KMS-11 (cell line): ENCODE measurements at regions not wholly inside any gene's neighbourhood (a gene's known extent, or its start where the extent isn't known, plus 50 kb on each side); places are given as distances from the start of the nearest gene placed in this dataset.

Experiments
- H2AFZ ChIP-seq: fragments of 200-600 bp; sonication (generic); 2 replicates; pipeline ENCODE4 v1.6.1; 2016; ENCODE audit warnings: antibody characterized with exemption, mixed run types, low read depth
- H3K27ac ChIP-seq: fragments of 200-600 bp; sonication (generic); 2 replicates; pipeline ENCODE4 v1.6.1; 2016; ENCODE audit warnings: mild to moderate bottlenecking, mixed run types
- H3K27me3 ChIP-seq: fragments of 200-600 bp; sonication (generic); 2 replicates; pipeline ENCODE4 v1.6.1; 2017; ENCODE audit warnings: mild to moderate bottlenecking, low read depth, mixed run types, moderate library complexity; ENCODE audit not compliant: insufficient read depth
- H3K36me3 ChIP-seq: fragments of 200-600 bp; sonication (generic); 2 replicates; pipeline ENCODE4 v1.6.1; 2017; ENCODE audit warnings: mild to moderate bottlenecking, mixed run types; ENCODE audit not compliant: insufficient read depth
- H3K4me1 ChIP-seq: fragments of 200-600 bp; sonication (generic); 2 replicates; pipeline ENCODE4 v1.6.1; 2016; ENCODE audit warnings: mild to moderate bottlenecking, low read depth, mixed run types; ENCODE audit not compliant: poor library complexity, severe bottlenecking
- H3K4me2 ChIP-seq: fragments of 200-600 bp; sonication (generic); 2 replicates; pipeline ENCODE4 v1.7.0; 2016; ENCODE audit warnings: mild to moderate bottlenecking, mixed run types
- H3K4me3 ChIP-seq: fragments of 200-600 bp; sonication (generic); IDR thresholded peaks from 2 replicates; pipeline ENCODE4 v1.6.1; 2017; ENCODE audit warnings: low read depth, low read length, mixed read lengths; ENCODE audit not compliant: insufficient read depth
- H3K79me2 ChIP-seq: fragments of 200-600 bp; sonication (generic); 2 replicates; pipeline ENCODE4 v1.6.1; 2016; ENCODE audit warnings: low read depth, mixed run types; ENCODE audit not compliant: insufficient read depth
- H3K9ac ChIP-seq: fragments of 200-600 bp; sonication (generic); 2 replicates; pipeline ENCODE4 v1.6.1; 2016; ENCODE audit warnings: mild to moderate bottlenecking, mixed run types
- H4K20me1 ChIP-seq: fragments of 200-600 bp; sonication (generic); 2 replicates; pipeline ENCODE4 v1.6.1; 2016; ENCODE audit warnings: mild to moderate bottlenecking, mixed run types; ENCODE audit not compliant: insufficient read depth
- TF ChIP-seq, protein P1 (sequence below): fragments of 200-600 bp; sonication (generic); conservative IDR thresholded peaks from 2 replicates; pipeline ENCODE4 v1.6.1; 2017; ENCODE audit warnings: low read depth, mild to moderate bottlenecking, antibody characterized with exemption, low read length, moderate library complexity, mixed read lengths

DNA sequence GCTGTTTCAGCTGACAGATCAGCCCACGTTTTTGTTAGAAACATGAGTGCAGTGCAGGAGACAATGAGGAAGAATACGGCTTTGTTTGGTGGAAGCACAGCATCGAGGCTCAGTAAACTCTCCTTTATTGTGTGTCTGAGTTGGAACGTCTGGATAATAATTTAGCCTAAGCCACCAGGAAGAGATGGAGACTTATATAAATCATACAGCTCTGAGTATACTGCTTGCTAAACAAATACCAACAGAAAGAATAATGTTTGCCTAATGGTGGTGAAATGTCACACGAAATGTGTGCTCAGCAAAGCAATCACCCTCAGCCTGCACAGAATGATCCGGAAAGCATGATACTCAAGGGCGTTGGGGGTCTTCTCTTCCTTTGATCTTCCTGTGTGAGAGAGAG lies 664.1 kb upstream of the ADARB2 start:
- TF ChIP-seq, protein P1, sequence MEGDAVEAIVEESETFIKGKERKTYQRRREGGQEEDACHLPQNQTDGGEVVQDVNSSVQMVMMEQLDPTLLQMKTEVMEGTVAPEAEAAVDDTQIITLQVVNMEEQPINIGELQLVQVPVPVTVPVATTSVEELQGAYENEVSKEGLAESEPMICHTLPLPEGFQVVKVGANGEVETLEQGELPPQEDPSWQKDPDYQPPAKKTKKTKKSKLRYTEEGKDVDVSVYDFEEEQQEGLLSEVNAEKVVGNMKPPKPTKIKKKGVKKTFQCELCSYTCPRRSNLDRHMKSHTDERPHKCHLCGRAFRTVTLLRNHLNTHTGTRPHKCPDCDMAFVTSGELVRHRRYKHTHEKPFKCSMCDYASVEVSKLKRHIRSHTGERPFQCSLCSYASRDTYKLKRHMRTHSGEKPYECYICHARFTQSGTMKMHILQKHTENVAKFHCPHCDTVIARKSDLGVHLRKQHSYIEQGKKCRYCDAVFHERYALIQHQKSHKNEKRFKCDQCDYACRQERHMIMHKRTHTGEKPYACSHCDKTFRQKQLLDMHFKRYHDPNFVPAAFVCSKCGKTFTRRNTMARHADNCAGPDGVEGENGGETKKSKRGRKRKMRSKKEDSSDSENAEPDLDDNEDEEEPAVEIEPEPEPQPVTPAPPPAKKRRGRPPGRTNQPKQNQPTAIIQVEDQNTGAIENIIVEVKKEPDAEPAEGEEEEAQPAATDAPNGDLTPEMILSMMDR: no peak
- H3K27ac ChIP-seq: no peak overlapping the region
- H3K4me1 ChIP-seq: no peaks in the 10 kb centered on the region
- H4K20me1 ChIP-seq: no peaks in the 10 kb centered on the region
- H3K4me3 ChIP-seq: no peak overlapping the region
- H3K4me2 ChIP-seq: no peak overlapping the region
- no peaks in the 10 kb centered on the region for H3K79me2 ChIP-seq
- no peak overlapping the region for H3K9ac ChIP-seq
- no peaks in the 10 kb centered on the region for H3K27me3 ChIP-seq
- no peaks in the 10 kb centered on the region for H3K36me3 ChIP-seq
- H2AFZ ChIP-seq: no peak overlapping the region

DNA sequence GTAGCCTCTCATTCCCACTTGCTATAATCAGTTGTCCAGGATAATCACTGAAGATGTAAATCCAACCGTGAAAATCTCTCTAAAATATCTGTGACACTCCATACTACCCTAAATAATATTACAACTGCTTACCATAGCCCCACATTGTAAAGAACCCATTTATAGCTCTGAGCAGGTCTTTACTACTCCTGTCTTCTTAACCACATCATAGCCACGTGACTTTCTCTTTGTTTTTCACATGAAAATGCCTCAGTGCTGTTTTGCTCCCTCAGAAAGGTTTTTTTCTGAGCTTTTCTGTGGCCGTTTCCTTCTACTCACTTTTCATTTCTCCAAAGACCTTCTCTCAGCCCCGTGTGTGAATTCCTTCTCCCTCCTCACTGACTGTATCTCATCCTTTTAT lies 662.2 kb upstream of the ADARB2 start:
- no peaks in the 10 kb centered on the region for H4K20me1 ChIP-seq
- H3K4me3 ChIP-seq: no peak overlapping the region
- no peak overlapping the region for H3K4me2 ChIP-seq
- no peak overlapping the region for H3K27ac ChIP-seq
- no peaks in the 10 kb centered on the region for H3K36me3 ChIP-seq
- no peak overlapping the region for H2AFZ ChIP-seq
- no peak overlapping the region for H3K9ac ChIP-seq
- no peaks in the 10 kb centered on the region for H3K27me3 ChIP-seq
- TF ChIP-seq, protein P1: no peak
- no peaks in the 10 kb centered on the region for H3K79me2 ChIP-seq
- H3K4me1 ChIP-seq: no peaks in the 10 kb centered on the region

DNA sequence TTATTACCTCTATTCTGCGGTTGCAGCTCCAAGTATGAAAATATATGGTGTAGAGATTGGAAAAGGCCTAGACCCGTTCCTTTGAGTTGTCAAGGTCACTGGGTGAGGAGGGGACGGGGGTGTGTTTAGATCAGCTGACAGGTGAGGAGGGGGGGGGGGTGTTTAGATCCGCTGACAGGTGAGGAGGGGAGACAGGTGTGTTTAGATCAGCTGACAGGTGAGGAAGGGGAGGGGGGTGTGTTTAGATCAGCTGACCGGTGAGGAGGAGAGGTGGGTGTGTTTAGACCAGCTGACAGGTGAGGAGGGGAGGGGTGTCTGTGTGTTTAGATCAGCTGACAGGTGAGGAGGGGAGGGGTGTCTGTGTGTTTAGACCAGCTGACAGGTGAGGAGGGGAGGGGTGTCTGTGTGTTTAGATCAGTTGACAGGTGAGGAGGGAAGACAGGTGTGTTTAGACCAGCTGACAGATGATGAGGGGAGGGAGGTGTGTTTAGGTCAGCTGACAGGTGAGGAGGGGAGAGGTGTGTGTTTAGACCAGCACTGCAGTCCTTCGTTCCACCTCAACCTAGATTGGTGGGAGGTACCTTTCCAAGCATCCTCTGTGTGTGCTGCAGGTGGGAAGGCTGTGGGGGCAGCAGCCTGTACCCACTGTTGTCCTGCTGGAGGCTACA lies 655.0 kb upstream of the ADARB2 start:
- Histone ChIP-seq H3K36me3 (no peaks in the 10 kb centered on the region), H2AFZ (no peak overlapping the region), H3K4me3 (no peak overlapping the region), H3K27me3 (no peaks in the 10 kb centered on the region), H3K4me2 (no peak overlapping the region), H3K9ac (no peak overlapping the region), H3K27ac (no peak overlapping the region), H3K4me1 (no peaks in the 10 kb centered on the region), H3K79me2 (no peaks in the 10 kb centered on the region), H4K20me1 (no peaks in the 10 kb centered on the region)
- TF ChIP-seq, protein P1: no peak

DNA sequence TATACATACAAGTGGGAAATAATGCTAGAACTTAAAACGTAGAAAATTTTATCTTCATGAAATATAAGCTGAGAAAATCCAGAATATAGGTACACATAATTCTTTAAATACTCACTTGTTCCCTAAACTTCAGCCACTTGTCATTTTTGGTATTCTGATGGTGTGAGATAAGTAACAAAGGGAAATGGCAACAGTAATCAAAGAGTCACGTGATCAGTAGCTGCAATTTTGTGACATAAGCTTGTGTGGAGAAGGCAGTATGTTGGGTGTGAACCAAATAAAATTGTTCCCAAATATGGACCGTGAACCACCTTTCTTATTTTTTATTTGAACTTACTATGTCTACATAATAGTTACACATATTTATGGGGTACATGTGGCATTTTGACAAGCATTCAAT lies 650.3 kb upstream of the ADARB2 start:
- no peak overlapping the region for H3K27ac ChIP-seq
- H4K20me1 ChIP-seq: no peaks in the 10 kb centered on the region
- H2AFZ ChIP-seq: no peak overlapping the region
- H3K36me3 ChIP-seq: no peaks in the 10 kb centered on the region
- H3K79me2 ChIP-seq: no peaks in the 10 kb centered on the region
- H3K4me2 ChIP-seq: no peak overlapping the region
- H3K27me3 ChIP-seq: no peaks in the 10 kb centered on the region
- TF ChIP-seq, protein P1: no peak
- H3K4me3 ChIP-seq: no peak overlapping the region
- no peak overlapping the region for H3K9ac ChIP-seq
- no peaks in the 10 kb centered on the region for H3K4me1 ChIP-seq
